ENCODE measurements at regions not wholly inside any gene's neighbourhood (a gene's known extent, or its start where the extent isn't known, plus 50 kb on each side); places are given as distances from the start of the nearest gene placed in this dataset.

- no peak for DNase-seq
- H3K36me3 ChIP-seq = no peaks in the 10 kb centered on the region
- no peak overlapping the region for H3K4me3 ChIP-seq (ENCODE audit: low read depth, low read length)
- TF ChIP-seq CTCF (IDR thresholded peaks at IDR 0.05; ENCODE audit: low read depth, low read length) = no peak
- no peaks in the 10 kb centered on the region for H3K27me3 ChIP-seq (ENCODE audit: insufficient read depth, low read depth, severe bottlenecking)
- no peaks in the 10 kb centered on the region for H3K9me3 ChIP-seq (ENCODE audit: severe bottlenecking)
- H3K27ac ChIP-seq = no peak overlapping the region
Measured at GRCh38 chr17:14926073-14926472, 339.1 kb downstream of the PMP22 start.

- no peak for TF ChIP-seq CTCF (IDR thresholded peaks at IDR 0.05; ENCODE audit: low read depth, low read length)
- no peak for DNase-seq
- Histone ChIP-seq H3K27ac (no peak overlapping the region), H3K4me3 (ENCODE audit: low read depth, low read length) (no peak overlapping the region), H3K36me3 (no peaks in the 10 kb centered on the region), H3K27me3 (ENCODE audit: insufficient read depth, low read depth, severe bottlenecking) (no peaks in the 10 kb centered on the region), H3K9me3 (ENCODE audit: severe bottlenecking) (no peaks in the 10 kb centered on the region)
Measured at GRCh38 chr17:14925498-14925897, 339.6 kb downstream of the PMP22 start.

GRCh38 chr17:14923981-14924380, 341.1 kb downstream of the PMP22 start:
- no peak overlapping the region for H3K27ac ChIP-seq
- DNase-seq = no peak
- no peak for TF ChIP-seq CTCF (IDR thresholded peaks at IDR 0.05; ENCODE audit: low read depth, low read length)
- no peak overlapping the region for H3K4me3 ChIP-seq (ENCODE audit: low read depth, low read length)
- H3K9me3 ChIP-seq (ENCODE audit: severe bottlenecking) = no peaks in the 10 kb centered on the region
- no peaks in the 10 kb centered on the region for H3K27me3 ChIP-seq (ENCODE audit: insufficient read depth, low read depth, severe bottlenecking)
- no peaks in the 10 kb centered on the region for H3K36me3 ChIP-seq

- Histone ChIP-seq H3K27me3 (ENCODE audit: insufficient read depth, low read depth, severe bottlenecking) (no peaks in the 10 kb centered on the region), H3K27ac (no peak overlapping the region), H3K4me3 (ENCODE audit: low read depth, low read length) (no peak overlapping the region), H3K36me3 (no peaks in the 10 kb centered on the region), H3K9me3 (ENCODE audit: severe bottlenecking) (no peaks in the 10 kb centered on the region)
- DNase-seq = no peak
- no peak for TF ChIP-seq CTCF (IDR thresholded peaks at IDR 0.05; ENCODE audit: low read depth, low read length)
Measured at GRCh38 chr17:14922411-14922810, 342.7 kb downstream of the PMP22 start.

GRCh38 chr17:14921936-14922335, 343.2 kb downstream of the PMP22 start:
- Histone ChIP-seq H3K9me3 (ENCODE audit: severe bottlenecking) (no peaks in the 10 kb centered on the region), H3K4me3 (ENCODE audit: low read depth, low read length) (no peak overlapping the region), H3K27ac (no peak overlapping the region), H3K27me3 (ENCODE audit: insufficient read depth, low read depth, severe bottlenecking) (no peaks in the 10 kb centered on the region), H3K36me3 (no peaks in the 10 kb centered on the region)
- no peak for TF ChIP-seq CTCF (IDR thresholded peaks at IDR 0.05; ENCODE audit: low read depth, low read length)
- no peak for DNase-seq

GRCh38 chr17:14919631-14920213, 345.4 kb downstream of the PMP22 start:
- no peak for TF ChIP-seq CTCF (IDR thresholded peaks at IDR 0.05; ENCODE audit: low read depth, low read length)
- Histone ChIP-seq H3K27me3 (ENCODE audit: insufficient read depth, low read depth, severe bottlenecking) (no peaks in the 10 kb centered on the region), H3K4me3 (ENCODE audit: low read depth, low read length) (no peak overlapping the region), H3K36me3 (no peaks in the 10 kb centered on the region), H3K27ac (no peak overlapping the region), H3K9me3 (ENCODE audit: severe bottlenecking) (no peaks in the 10 kb centered on the region)
- no peak for DNase-seq

Measured in WERI-Rb-1 (cell line).